ENCODE measurements at regions not wholly inside any gene's neighbourhood (a gene's known extent, or its start where the extent isn't known, plus 50 kb on each side); places are given as distances from the start of the nearest gene placed in this dataset.

GRCh38 chr3:181791056-181791955 lies 79.6 kb downstream of the SOX2 start:
- DNase-seq (ENCODE audit: low read depth): no peak
- no peak overlapping the region for H3K4me3 ChIP-seq (ENCODE audit: low read depth, low read length)
- TF ChIP-seq, protein P1, sequence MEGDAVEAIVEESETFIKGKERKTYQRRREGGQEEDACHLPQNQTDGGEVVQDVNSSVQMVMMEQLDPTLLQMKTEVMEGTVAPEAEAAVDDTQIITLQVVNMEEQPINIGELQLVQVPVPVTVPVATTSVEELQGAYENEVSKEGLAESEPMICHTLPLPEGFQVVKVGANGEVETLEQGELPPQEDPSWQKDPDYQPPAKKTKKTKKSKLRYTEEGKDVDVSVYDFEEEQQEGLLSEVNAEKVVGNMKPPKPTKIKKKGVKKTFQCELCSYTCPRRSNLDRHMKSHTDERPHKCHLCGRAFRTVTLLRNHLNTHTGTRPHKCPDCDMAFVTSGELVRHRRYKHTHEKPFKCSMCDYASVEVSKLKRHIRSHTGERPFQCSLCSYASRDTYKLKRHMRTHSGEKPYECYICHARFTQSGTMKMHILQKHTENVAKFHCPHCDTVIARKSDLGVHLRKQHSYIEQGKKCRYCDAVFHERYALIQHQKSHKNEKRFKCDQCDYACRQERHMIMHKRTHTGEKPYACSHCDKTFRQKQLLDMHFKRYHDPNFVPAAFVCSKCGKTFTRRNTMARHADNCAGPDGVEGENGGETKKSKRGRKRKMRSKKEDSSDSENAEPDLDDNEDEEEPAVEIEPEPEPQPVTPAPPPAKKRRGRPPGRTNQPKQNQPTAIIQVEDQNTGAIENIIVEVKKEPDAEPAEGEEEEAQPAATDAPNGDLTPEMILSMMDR (conservative IDR thresholded peaks at IDR 0.05; ENCODE audit: low read depth, low read length): no peak

DNA sequence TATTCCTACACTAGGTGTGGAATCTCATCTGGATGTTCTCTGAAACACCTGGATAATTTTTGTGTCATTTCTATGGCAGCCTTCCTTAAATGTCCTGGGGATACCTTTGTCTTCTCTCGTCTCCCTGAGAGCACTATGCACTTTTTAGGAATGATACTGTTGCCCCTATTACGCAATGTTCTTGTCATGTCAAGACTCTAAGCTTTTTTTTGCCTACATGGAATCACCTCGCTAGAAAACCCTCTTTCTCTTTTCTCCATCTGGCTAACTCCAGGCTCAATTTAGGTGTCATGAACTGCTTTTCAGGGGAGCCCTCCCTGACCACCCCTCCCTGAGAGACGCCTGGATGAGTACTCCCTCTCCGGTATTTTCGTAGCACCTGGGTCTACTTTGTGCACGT lies 81.3 kb downstream of the SOX2 start:
- TF ChIP-seq, protein P1 (conservative IDR thresholded peaks at IDR 0.05; ENCODE audit: low read depth, low read length): no peak
- no peak overlapping the region for H3K4me3 ChIP-seq (ENCODE audit: low read depth, low read length)
- no peak for DNase-seq (ENCODE audit: low read depth)

DNA sequence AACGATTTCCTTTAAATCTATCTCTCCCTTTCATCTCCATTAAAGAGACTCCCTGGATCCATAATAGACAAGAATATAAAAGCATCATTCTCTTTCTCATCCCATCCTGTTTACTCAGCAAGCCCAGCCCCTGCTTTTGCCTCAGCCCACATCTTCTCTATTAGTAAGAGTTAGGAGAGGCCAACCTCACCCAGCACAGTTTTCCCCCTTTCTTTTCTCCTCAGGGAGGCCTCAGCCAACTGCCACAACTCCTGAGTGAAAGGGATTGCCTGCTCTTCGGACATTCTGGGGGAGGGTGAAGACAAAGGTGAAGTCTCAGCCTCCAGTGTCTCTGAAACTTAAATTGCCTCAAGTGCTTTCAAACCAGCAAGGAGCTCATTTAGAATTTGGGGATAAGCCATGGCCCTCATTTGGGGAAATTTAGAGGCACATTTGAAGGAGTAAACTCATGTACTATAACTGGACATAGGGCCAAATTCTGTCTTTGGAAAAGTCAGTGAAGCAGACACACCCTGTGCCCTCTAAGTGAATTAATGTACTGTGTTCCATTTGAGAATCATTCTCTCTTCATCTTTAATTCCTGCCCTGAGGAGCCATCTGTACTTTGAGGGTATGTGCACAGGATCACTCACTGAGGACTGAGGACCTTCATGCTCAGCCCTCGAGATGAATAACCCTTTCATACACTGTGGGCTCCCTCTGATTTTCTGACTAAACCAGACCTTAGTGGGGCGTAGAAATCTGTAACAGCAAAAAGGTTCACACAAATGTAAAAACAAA lies 82.5 kb downstream of the SOX2 start:
- TF ChIP-seq, protein P1 (conservative IDR thresholded peaks at IDR 0.05; ENCODE audit: low read depth, low read length): no peak
- DNase-seq (ENCODE audit: low read depth): no peak
- H3K4me3 ChIP-seq (ENCODE audit: low read depth, low read length): no peak overlapping the region

DNA sequence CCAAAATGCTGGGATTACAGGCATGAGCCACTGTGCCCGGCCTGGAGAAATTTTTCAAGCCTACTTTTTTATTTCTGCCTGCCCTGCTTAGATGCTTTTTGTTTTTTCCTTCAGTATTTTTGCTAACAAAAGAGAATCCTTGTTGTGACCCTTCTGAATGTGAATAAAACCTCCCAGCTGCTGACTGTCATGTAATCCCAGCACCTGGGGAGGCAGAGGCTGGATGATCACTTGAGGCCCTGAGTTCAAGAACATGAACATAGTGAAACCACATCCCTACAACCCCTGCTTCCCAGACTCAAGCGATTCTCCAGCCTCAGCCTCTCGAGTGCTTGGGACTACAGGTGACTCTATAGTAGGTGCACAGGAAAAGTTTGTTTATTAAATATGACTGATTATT lies 84.9 kb downstream of the SOX2 start:
- H3K4me3 ChIP-seq (ENCODE audit: low read depth, low read length): no peak overlapping the region
- no peak for DNase-seq (ENCODE audit: low read depth)
- TF ChIP-seq, protein P1 (conservative IDR thresholded peaks at IDR 0.05; ENCODE audit: low read depth, low read length): no peak

DNA sequence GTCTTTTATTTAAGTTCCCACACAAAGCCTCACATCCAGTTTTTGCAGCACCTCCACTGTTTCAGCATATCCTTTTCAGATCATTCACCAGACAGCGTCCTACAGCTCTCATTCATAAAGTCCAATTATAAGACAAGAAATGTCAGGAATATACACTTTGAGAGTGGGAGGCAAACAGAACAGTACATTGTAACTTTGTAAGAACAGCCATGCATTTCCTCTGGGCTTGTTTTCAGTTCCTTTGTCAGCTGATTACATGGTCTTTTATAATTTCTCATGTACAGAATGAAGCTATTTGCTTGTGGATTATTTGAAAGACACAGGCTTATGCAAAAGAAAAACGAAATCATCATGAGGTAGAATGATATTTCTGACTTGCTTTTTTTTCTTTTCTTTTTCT lies 85.7 kb downstream of the SOX2 start:
- TF ChIP-seq, protein P1 (conservative IDR thresholded peaks at IDR 0.05; ENCODE audit: low read depth, low read length): no peak
- no peak overlapping the region for H3K4me3 ChIP-seq (ENCODE audit: low read depth, low read length)
- no peak for DNase-seq (ENCODE audit: low read depth)

- H3K4me3 ChIP-seq (ENCODE audit: low read depth, low read length): no peak overlapping the region
- TF ChIP-seq, protein P1 (conservative IDR thresholded peaks at IDR 0.05; ENCODE audit: low read depth, low read length): no peak
- DNase-seq (ENCODE audit: low read depth): no peak
Measured at GRCh38 chr3:181805703-181806102, 94.0 kb downstream of the SOX2 start.
